Neuronal stem cell (in vitro differentiated cells): ENCODE measurements at regions not wholly inside any gene's neighbourhood (a gene's known extent, or its start where the extent isn't known, plus 50 kb on each side); places are given as distances from the start of the nearest gene placed in this dataset.

ENCODE experiments used
- DNase-seq: peaks from one replicate; pipeline ENCODE4 v3.0.0-alpha.2; 2013; ENCODE audit warnings: low spot score
- H2AFZ ChIP-seq: one replicate; pipeline ENCODE4 v1.6.1; 2013; ENCODE audit warnings: mild to moderate bottlenecking, low read length, inconsistent platforms
- H2AK5ac ChIP-seq: 2 replicates; pipeline ENCODE4 v1.6.1; 2013; ENCODE audit warnings: low read depth, mild to moderate bottlenecking, inconsistent platforms, low read length, moderate library complexity, mixed read lengths
- H2BK120ac ChIP-seq: 2 replicates; pipeline ENCODE4 v1.6.1; 2013; ENCODE audit warnings: low read depth, mild to moderate bottlenecking, inconsistent platforms, low read length, moderate library complexity, mixed read lengths
- H2BK12ac ChIP-seq: one replicate; pipeline ENCODE4 v1.6.1; 2013; ENCODE audit warnings: low read length, inconsistent platforms
- H2BK15ac ChIP-seq: 2 replicates; pipeline ENCODE4 v1.6.1; 2013; ENCODE audit warnings: mild to moderate bottlenecking, low read length, inconsistent platforms, mixed read lengths
- H2BK5ac ChIP-seq: one replicate; pipeline ENCODE4 v1.6.1; 2013; ENCODE audit warnings: inconsistent platforms, mild to moderate bottlenecking, low read length, moderate library complexity
- H3K14ac ChIP-seq: one replicate; pipeline ENCODE4 v1.6.1; 2013; ENCODE audit warnings: low read length, inconsistent platforms
- H3K18ac ChIP-seq: 2 replicates; pipeline ENCODE4 v1.6.1; 2013; ENCODE audit warnings: low read length, inconsistent platforms
- H3K23ac ChIP-seq: 2 replicates; pipeline ENCODE4 v1.6.1; 2013; ENCODE audit warnings: low read depth, mild to moderate bottlenecking, mixed read lengths, low read length, inconsistent platforms; ENCODE audit not compliant: poor library complexity
- H3K27ac ChIP-seq: replicated peaks from 3 replicates; pipeline ENCODE4 v1.5.1; 2013; ENCODE audit warnings: low read length, inconsistent platforms
- H3K27me3 ChIP-seq, 3 experiments: 2 replicates each; pipeline ENCODE4 v1.6.1; 2013; ENCODE audit warnings: low read length in 3 of 3, mild to moderate bottlenecking in 2 of 3, inconsistent platforms in 1 of 3, low read depth in 1 of 3, mixed read lengths in 1 of 3, moderate library complexity in 1 of 3; ENCODE audit not compliant: control insufficient read depth in 3 of 3, insufficient read depth in 3 of 3
- H3K36me3 ChIP-seq, 2 donors: replicated peaks in 1 of 2; 2 replicates each; pipeline ENCODE4 v1.6.1; 2013; ENCODE audit warnings: low read length in 2 of 2; ENCODE audit not compliant: control insufficient read depth in 2 of 2, insufficient read depth in 2 of 2
- H3K4ac ChIP-seq: 2 replicates; pipeline ENCODE4 v1.6.1; 2013; ENCODE audit warnings: inconsistent platforms, mild to moderate bottlenecking, low read length, moderate library complexity
- H3K4me1 ChIP-seq, 2 donors: 1 replicate in 1 of 2; 2 replicates in 1 of 2; pipeline ENCODE4 v1.6.1; 2013; ENCODE audit warnings: low read length in 2 of 2, low read depth in 1 of 2; ENCODE audit not compliant: control insufficient read depth in 2 of 2, insufficient read depth in 1 of 2
- H3K4me2 ChIP-seq: one replicate; pipeline ENCODE4 v1.6.1; 2013; ENCODE audit warnings: mild to moderate bottlenecking, low read length, inconsistent platforms; ENCODE audit not compliant: insufficient read depth, poor library complexity, severe bottlenecking
- H3K4me3 ChIP-seq, 2 donors: 2 replicates each; pipeline ENCODE4 v1.5.1; 2013; ENCODE audit warnings: low read length in 2 of 2, mild to moderate bottlenecking in 2 of 2, inconsistent platforms in 1 of 2, moderate library complexity in 1 of 2
- H3K79me1 ChIP-seq: one replicate; pipeline ENCODE4 v1.6.1; 2013; ENCODE audit warnings: low read depth, mild to moderate bottlenecking, inconsistent platforms, low read length, moderate library complexity
- H3K9ac ChIP-seq: one replicate; pipeline ENCODE4 v1.6.1; 2013; ENCODE audit warnings: mild to moderate bottlenecking, low read depth, low read length, inconsistent platforms; ENCODE audit not compliant: poor library complexity
- H3K9me3 ChIP-seq, 2 donors: replicated peaks in 1 of 2; 2 replicates each; pipeline versions ENCODE3 to v1.6.1; 2013; ENCODE audit warnings: low read length in 2 of 2, mild to moderate bottlenecking in 2 of 2, inconsistent platforms in 1 of 2, low read depth in 1 of 2, mixed read lengths in 1 of 2, moderate library complexity in 1 of 2; ENCODE audit not compliant: control insufficient read depth in 2 of 2, insufficient read depth in 1 of 2
- H4K8ac ChIP-seq: one replicate; pipeline ENCODE4 v1.6.1; 2013; ENCODE audit warnings: low read depth, mild to moderate bottlenecking, inconsistent platforms, low read length, moderate library complexity
- H4K91ac ChIP-seq: one replicate; pipeline ENCODE4 v1.6.1; 2013; ENCODE audit warnings: low read length, low read depth, mild to moderate bottlenecking, inconsistent platforms; ENCODE audit not compliant: poor library complexity
- WGBS, 2 donors: extraction: QIAGEN DNeasy Blood & Tissue Kit; methylation state at CpG; one replicate each; pipeline ENCODE4 v1.1.7; 2013; ENCODE audit warnings: missing lambda C conversion rate in 2 of 2, mixed read lengths in 1 of 2; ENCODE audit not compliant: insufficient read length in 2 of 2, insufficient replicate concordance in 1 of 2; ENCODE audit errors: extremely low coverage in 2 of 2; 5-methylcytosine and 5-hydroxymethylcytosine counted together

DNA sequence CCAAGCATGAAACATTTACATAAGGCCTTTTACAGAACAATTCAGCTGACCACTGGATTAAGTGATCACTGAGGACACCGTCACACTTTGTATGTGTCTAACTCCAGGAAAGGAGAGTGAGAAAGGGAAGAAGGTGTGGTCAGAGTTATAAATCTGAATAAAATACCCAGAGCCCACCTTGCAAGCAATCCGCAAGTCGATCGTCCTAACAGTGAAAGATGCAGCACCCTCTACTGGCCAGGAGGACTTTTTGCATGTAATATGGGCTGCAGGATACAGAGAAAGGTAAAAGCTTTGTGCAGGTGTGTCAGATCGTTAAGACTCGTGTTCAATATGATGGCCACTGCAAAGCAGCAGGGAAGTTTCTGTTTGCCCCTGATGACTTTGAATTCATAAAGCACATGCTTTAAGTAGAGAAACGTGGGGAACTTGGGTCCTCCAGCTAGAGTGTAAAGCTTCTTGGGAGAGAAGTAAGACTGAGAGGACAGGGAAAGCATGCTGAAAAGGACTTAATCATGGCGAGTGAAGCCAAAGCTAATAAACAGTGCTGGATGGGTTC is 68.5 kb upstream of the BMPER start:
- Histone ChIP-seq H2BK15ac (no peak overlapping the region), H3K9me3 (no peaks in the 10 kb centered on the region), H3K27me3 (no peaks in the 10 kb centered on the region), H3K4me2 (no peak overlapping the region), H3K4me3 (no peak overlapping the region), H3K4ac (no peak overlapping the region), H4K91ac (no peak overlapping the region), H2AK5ac (no peak overlapping the region), H2BK12ac (no peak overlapping the region), H3K4me1 (peaks cover 0 to 1% of the 10 kb centered on the region in 2 donors), H3K14ac (no peak overlapping the region), H2BK120ac (no peak overlapping the region), H3K9ac (no peak overlapping the region), H3K36me3 (no peaks in the 10 kb centered on the region), H3K23ac (no peak overlapping the region), H2BK5ac (no peak overlapping the region), H2AFZ (peak overlapping the region; percentile 37), H3K79me1 (no peaks in the 10 kb centered on the region), H4K8ac (no peak overlapping the region), H3K27ac (no peak overlapping the region), H3K18ac (no peak overlapping the region)
- no peak for DNase-seq
- WGBS, 2 donors = no CpG with 5 or more reads among the region's 8 CpGs

- H3K9ac ChIP-seq = no peak overlapping the region
- no peak overlapping the region for H3K4me3 ChIP-seq
- no peak overlapping the region for H2BK15ac ChIP-seq
- no peak for DNase-seq
- H3K9me3 ChIP-seq = no peaks in the 10 kb centered on the region
- H2AFZ ChIP-seq = no peak overlapping the region
- no peaks in the 10 kb centered on the region for H3K79me1 ChIP-seq
- no peak overlapping the region for H3K4me2 ChIP-seq
- H3K18ac ChIP-seq = no peak overlapping the region
- H3K4ac ChIP-seq = no peak overlapping the region
- H2BK5ac ChIP-seq = no peak overlapping the region
- H3K14ac ChIP-seq = no peak overlapping the region
- H2BK120ac ChIP-seq = no peak overlapping the region
- peaks cover 0 to under 1% of the 10 kb centered on the region in 2 donors for H3K4me1 ChIP-seq
- H4K91ac ChIP-seq = no peak overlapping the region
- H3K27me3 ChIP-seq = no peaks in the 10 kb centered on the region
- no CpG with 5 or more reads among the region's 14 CpGs for WGBS, 2 donors
- no peak overlapping the region for H3K27ac ChIP-seq
- H4K8ac ChIP-seq = no peak overlapping the region
- H3K36me3 ChIP-seq = no peaks in the 10 kb centered on the region
- H2BK12ac ChIP-seq = no peak overlapping the region
- H3K23ac ChIP-seq = no peak overlapping the region
- H2AK5ac ChIP-seq = no peak overlapping the region
These were observed 67.9 kb upstream of the BMPER start for GRCh38 chr7:33837356-33837851.

DNA sequence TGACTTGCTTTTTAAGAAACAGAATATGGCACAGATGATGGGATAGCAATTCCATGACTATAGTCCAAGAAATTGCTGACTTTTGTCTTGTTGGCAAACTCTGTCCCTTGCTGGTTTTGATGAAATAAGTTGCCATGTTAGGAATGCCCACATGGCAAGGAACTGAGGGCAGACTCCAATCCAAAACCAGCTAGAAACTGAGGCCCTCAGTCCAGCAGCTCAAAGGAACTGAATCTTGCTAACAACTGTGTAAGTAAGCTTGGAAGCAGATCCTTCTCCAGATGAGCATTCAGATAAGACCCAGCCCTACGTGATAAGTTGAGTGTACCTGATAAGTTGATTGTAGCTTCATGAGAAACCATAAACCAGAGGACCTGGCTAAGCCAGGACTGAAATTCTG is 64.3 kb upstream of the BMPER start:
- no peak overlapping the region for H2BK15ac ChIP-seq
- no peak overlapping the region for H2BK120ac ChIP-seq
- no peaks in the 10 kb centered on the region for H3K4me1 ChIP-seq
- H2AFZ ChIP-seq = no peak overlapping the region
- H2AK5ac ChIP-seq = no peak overlapping the region
- no peak overlapping the region for H3K14ac ChIP-seq
- no peak for DNase-seq
- WGBS, 2 donors = no CpG with 5 or more reads among the region's 1 CpG
- H2BK12ac ChIP-seq = no peak overlapping the region
- H3K27ac ChIP-seq = no peak overlapping the region
- no peak overlapping the region for H3K4me3 ChIP-seq
- H3K4me2 ChIP-seq = no peak overlapping the region
- H3K9me3 ChIP-seq = no peaks in the 10 kb centered on the region
- H3K27me3 ChIP-seq = no peaks in the 10 kb centered on the region
- no peak overlapping the region for H3K23ac ChIP-seq
- H4K8ac ChIP-seq = no peak overlapping the region
- no peak overlapping the region for H4K91ac ChIP-seq
- no peak overlapping the region for H3K9ac ChIP-seq
- H3K18ac ChIP-seq = no peak overlapping the region
- H3K4ac ChIP-seq = no peak overlapping the region
- H3K79me1 ChIP-seq = no peaks in the 10 kb centered on the region
- no peak overlapping the region for H2BK5ac ChIP-seq
- H3K36me3 ChIP-seq = no peaks in the 10 kb centered on the region

DNA sequence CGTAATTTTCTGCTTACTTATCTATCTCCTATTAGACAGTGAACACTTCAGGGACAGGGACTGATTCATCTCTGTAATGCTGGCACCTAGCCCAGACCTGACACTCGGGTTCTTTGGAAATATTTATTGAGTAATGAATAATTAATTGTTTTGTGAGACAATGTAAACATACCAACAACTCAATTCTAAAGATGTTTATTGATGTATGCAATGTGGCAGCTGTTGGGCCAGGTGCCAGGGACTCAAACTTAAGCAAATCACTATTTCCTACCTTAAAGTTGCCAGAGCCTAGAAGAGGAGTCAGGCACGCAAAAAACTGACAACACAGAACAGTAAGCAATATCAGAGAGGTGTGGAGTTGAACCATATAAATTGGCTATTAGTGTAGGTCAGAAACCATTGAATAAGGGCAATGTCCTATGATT is 63.6 kb upstream of the BMPER start:
- Histone ChIP-seq H4K8ac (no peak overlapping the region), H3K4me2 (no peak overlapping the region), H2BK5ac (no peak overlapping the region), H3K4ac (no peak overlapping the region), H3K79me1 (no peaks in the 10 kb centered on the region), H3K4me3 (no peak overlapping the region), H3K27ac (no peak overlapping the region), H2BK120ac (no peak overlapping the region), H3K9ac (no peak overlapping the region), H3K18ac (no peak overlapping the region), H3K9me3 (no peaks in the 10 kb centered on the region), H4K91ac (no peak overlapping the region), H2AK5ac (no peak overlapping the region), H3K23ac (no peak overlapping the region), H3K27me3 (no peaks in the 10 kb centered on the region), H3K4me1 (no peaks in the 10 kb centered on the region), H3K14ac (no peak overlapping the region), H2AFZ (no peak overlapping the region), H2BK15ac (no peak overlapping the region), H3K36me3 (no peaks in the 10 kb centered on the region), H2BK12ac (no peak overlapping the region)
- no CpG with 5 or more reads among the region's 3 CpGs for WGBS, 2 donors
- no peak for DNase-seq
